ENCODE measurements at regions not wholly inside any gene's neighbourhood (a gene's known extent, or its start where the extent isn't known, plus 50 kb on each side); places are given as distances from the start of the nearest gene placed in this dataset.

DNA sequence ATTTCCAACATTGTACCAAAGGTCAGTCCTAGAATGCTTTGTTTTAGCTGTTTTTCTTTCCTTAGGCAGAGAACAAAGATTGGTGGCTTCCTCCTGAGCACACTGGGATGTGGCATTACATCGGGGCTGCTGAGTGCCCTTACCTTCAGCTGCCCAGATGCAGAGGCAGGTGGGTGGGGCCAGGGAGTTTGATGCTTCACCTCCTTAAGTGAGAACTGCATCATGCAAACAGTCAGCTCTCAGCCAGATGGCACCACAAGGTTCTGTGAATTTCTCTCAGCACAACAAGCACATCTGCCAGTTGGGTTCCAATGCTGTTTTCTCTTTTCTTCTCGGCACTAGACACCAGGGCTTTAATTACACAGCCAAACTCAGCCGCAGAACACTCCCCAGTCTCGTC is 87.4 kb upstream of the UBL3 start:
- Histone ChIP-seq H3K9me2 (ENCODE audit: insufficient read depth) (no peaks in the 10 kb centered on the region), H3K4me3 (no peak overlapping the region), H3K36me3 (ENCODE audit: low read depth) (no peaks in the 10 kb centered on the region), H3K9me3 (ENCODE audit: insufficient read depth, low read depth) (no peaks in the 10 kb centered on the region), H3K27me3 (ENCODE audit: insufficient read depth, low read depth) (no peaks in the 10 kb centered on the region), H3K79me2 (ENCODE audit: low read depth) (no peaks in the 10 kb centered on the region), H2AFZ (no peak overlapping the region), H4K20me1 (ENCODE audit: insufficient read depth) (no peaks in the 10 kb centered on the region), H3K27ac (no peak overlapping the region), H3K4me1 (replicated peaks; ENCODE audit: insufficient read depth) (no peaks in the 10 kb centered on the region), H3K4me2 (no peak overlapping the region), H3F3A (ENCODE audit: insufficient read depth, low read depth) (no peaks in the 10 kb centered on the region)
- BruUV-seq (replicated peaks) = no TSS peak
- intact Hi-C loops (cut with micrococcal nuclease; ENCODE audit: unreplicated experiment) = no loop called here
- TF ChIP-seq CTCF (conservative IDR thresholded peaks at IDR 0.05) (no peak), EZH2 (IDR thresholded peaks at IDR 0.05; ENCODE audit: low read depth) (no peak)
- peak in 1 of 2 experiments; percentile 10 for DNase-seq
- ChIA-PET POLR2A (ENCODE audit: unreplicated experiment) (no interaction called here), CTCF (no interaction called here)

- ChIA-PET POLR2A (ENCODE audit: unreplicated experiment) (no interaction called here), CTCF (no interaction called here)
- no peak overlapping the region for H3K27ac ChIP-seq
- no TSS peak for BruUV-seq (replicated peaks)
- intact Hi-C loops (cut with micrococcal nuclease; ENCODE audit: unreplicated experiment) = no loop called here
- H3K4me1 ChIP-seq (replicated peaks; ENCODE audit: insufficient read depth) = no peaks in the 10 kb centered on the region
- no peaks in the 10 kb centered on the region for H3F3A ChIP-seq (ENCODE audit: insufficient read depth, low read depth)
- H2AFZ ChIP-seq = no peak overlapping the region
- no peak overlapping the region for H3K4me2 ChIP-seq
- no peaks in the 10 kb centered on the region for H4K20me1 ChIP-seq (ENCODE audit: insufficient read depth)
- DNase-seq = peak in 1 of 2 experiments; percentile 5
- H3K36me3 ChIP-seq (ENCODE audit: low read depth) = no peaks in the 10 kb centered on the region
- TF ChIP-seq EZH2 (IDR thresholded peaks at IDR 0.05; ENCODE audit: low read depth) = no peak
- TF ChIP-seq CTCF (conservative IDR thresholded peaks at IDR 0.05) = no peak
- no peaks in the 10 kb centered on the region for H3K9me3 ChIP-seq (ENCODE audit: insufficient read depth, low read depth)
- H3K9me2 ChIP-seq (ENCODE audit: insufficient read depth) = no peaks in the 10 kb centered on the region
- no peaks in the 10 kb centered on the region for H3K27me3 ChIP-seq (ENCODE audit: insufficient read depth, low read depth)
- no peak overlapping the region for H3K4me3 ChIP-seq
- H3K79me2 ChIP-seq (ENCODE audit: low read depth) = no peaks in the 10 kb centered on the region
These were observed 87.0 kb upstream of the UBL3 start for GRCh38 chr13:29937379-29937778.

DNA sequence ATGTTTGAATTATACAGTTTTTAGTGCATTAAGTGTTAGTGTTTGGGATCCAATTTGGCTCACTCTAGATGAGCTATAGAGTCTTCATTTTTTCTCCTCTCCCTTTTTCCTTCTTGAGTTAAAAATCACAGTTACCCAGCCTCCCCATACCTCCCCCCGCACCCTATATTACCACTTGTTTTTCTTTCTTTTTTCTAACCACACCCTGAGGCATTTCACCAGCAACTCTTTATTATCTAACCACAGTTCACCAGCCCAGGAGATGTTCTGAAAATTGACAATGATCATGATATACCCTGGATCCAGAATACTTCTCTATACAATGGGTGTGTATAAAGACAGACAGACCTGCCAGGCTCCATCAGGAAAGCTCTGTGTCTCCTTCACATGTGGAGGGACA is 86.5 kb upstream of the UBL3 start:
- H3K4me2 ChIP-seq = no peak overlapping the region
- ChIA-PET POLR2A (ENCODE audit: unreplicated experiment) (no interaction called here), CTCF (no interaction called here)
- no peaks in the 10 kb centered on the region for H3K9me2 ChIP-seq (ENCODE audit: insufficient read depth)
- no peaks in the 10 kb centered on the region for H3K79me2 ChIP-seq (ENCODE audit: low read depth)
- no peak overlapping the region for H3K27ac ChIP-seq
- no peaks in the 10 kb centered on the region for H3K27me3 ChIP-seq (ENCODE audit: insufficient read depth, low read depth)
- intact Hi-C loops (cut with micrococcal nuclease; ENCODE audit: unreplicated experiment) = no loop called here
- no peaks in the 10 kb centered on the region for H3F3A ChIP-seq (ENCODE audit: insufficient read depth, low read depth)
- H3K4me3 ChIP-seq = no peak overlapping the region
- no peaks in the 10 kb centered on the region for H3K4me1 ChIP-seq (replicated peaks; ENCODE audit: insufficient read depth)
- no TSS peak for BruUV-seq (replicated peaks)
- TF ChIP-seq CTCF (conservative IDR thresholded peaks at IDR 0.05) = no peak
- TF ChIP-seq EZH2 (IDR thresholded peaks at IDR 0.05; ENCODE audit: low read depth) = no peak
- H4K20me1 ChIP-seq (ENCODE audit: insufficient read depth) = no peaks in the 10 kb centered on the region
- no peak overlapping the region for H2AFZ ChIP-seq
- DNase-seq = no peak
- H3K9me3 ChIP-seq (ENCODE audit: insufficient read depth, low read depth) = no peaks in the 10 kb centered on the region
- no peaks in the 10 kb centered on the region for H3K36me3 ChIP-seq (ENCODE audit: low read depth)

All from PC-9 (cell line).